AG08395 (cell line): ENCODE measurements at regions not wholly inside any gene's neighbourhood (a gene's known extent, or its start where the extent isn't known, plus 50 kb on each side); places are given as distances from the start of the nearest gene placed in this dataset.
A peak's percentile ranks its signal among the peaks of the same experiment; 100 is the strongest.
"Not testable (repeated sequence)": the region's sequence is repeated elsewhere in the genome, so short reads cannot be mapped to it uniquely, and the experiment has no call there.

Experiments used
- DNase-seq: peaks from one replicate; pipeline ENCODE4 v3.0.0; 2012; ENCODE audit warnings: mixed read lengths, low spot score

DNA sequence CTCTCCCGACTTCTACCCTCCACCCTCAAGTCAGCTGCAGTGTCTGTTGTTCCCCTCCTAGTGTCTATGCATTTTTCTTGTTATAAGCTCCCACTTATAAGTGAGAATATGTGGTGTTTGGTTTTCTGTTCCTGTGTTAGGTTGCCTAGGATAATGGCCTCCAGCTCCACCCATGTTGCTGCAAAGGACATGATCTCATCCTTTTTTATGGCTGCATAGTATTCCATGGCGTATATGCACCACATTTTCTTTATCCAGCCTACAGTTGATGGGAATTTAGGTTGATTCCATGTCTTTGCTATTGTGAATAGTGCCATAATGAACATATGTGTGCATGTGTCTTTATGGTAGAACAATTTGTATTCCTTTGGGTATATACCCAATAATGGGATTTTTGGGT lies 80.7 kb downstream of the SPTSSA start:
- DNase-seq = not testable (repeated sequence)

DNA sequence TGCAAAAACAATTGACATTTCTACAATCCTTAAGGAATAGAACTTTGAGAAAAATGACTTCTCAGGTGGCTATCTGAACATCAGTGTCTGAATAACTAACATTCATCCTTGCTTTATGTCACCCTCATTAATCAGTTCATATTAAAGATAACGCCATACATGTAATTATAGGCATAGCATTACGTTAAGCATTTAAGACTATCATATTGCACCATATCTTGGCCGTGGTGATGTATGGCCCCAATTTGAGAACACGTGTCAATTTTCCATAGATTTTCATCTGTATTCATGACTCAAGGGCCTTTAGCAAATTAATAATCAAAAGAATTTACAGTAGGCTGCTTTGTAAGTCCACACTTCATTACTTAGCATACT lies 81.6 kb downstream of the SPTSSA start:
- no peak for DNase-seq

DNA sequence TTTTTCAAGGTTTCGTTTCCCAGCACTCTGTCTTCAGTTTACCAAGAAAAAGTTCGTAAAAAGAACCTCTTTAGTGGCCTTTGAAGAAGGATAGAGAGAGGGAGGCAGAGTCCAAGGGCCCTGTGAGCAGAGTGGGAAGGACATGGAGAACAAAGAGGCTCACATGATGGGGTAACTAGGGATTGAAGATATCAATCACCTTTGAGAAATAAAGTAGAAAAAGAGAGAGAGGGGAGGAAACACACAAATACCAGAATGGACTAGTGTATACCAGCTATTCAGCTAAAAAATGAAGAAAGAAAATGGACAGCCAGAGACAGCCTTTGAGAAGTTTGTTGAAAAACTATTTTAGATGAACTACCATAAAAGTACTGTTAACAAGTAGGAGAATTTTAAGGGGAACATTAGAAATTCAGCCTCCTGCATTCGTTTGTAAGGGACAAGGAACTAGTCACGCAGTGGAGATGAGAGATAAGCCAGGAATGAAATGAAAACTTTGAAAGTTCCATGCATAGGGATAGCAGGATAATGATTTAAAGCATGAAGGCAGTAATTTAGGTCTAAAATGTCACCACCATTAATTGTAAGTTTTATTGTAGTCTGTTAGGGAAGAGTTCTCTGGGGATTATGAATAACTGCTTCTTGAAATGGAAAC lies 82.1 kb downstream of the SPTSSA start:
- DNase-seq = no peak

GRCh38 chr14:34376649-34377267 lies 85.3 kb downstream of the SPTSSA start:
- DNase-seq = no peak

GRCh38 chr14:34374998-34375740 lies 86.9 kb downstream of the SPTSSA start:
- DNase-seq = no peak

- no peak for DNase-seq
Measured at GRCh38 chr14:34373191-34373590, 88.8 kb downstream of the SPTSSA start.

DNA sequence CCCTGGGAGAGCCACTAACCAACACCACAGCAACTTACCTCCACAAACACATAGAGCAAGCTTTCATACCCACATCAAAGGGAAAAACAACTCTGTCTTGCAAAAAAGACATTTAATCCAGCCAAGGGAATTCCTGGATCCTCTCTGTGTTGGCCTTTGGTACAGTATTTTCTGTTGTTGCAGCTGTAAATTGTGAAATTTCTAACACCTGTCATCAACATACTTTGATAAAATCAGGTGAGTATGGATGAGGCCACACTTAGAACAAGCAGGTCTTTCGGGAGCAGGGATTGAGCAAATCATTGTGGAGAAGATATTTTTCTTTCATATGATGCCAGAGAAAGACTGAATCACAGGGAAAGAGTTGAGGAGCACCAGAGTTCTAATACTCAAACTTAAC lies 89.3 kb downstream of the SPTSSA start:
- no peak for DNase-seq

- DNase-seq = no peak
Measured at GRCh38 chr14:34369648-34370030, 92.4 kb downstream of the SPTSSA start.

- no peak for DNase-seq
Measured at GRCh38 chr14:34368971-34369647, 92.9 kb downstream of the SPTSSA start.

DNA sequence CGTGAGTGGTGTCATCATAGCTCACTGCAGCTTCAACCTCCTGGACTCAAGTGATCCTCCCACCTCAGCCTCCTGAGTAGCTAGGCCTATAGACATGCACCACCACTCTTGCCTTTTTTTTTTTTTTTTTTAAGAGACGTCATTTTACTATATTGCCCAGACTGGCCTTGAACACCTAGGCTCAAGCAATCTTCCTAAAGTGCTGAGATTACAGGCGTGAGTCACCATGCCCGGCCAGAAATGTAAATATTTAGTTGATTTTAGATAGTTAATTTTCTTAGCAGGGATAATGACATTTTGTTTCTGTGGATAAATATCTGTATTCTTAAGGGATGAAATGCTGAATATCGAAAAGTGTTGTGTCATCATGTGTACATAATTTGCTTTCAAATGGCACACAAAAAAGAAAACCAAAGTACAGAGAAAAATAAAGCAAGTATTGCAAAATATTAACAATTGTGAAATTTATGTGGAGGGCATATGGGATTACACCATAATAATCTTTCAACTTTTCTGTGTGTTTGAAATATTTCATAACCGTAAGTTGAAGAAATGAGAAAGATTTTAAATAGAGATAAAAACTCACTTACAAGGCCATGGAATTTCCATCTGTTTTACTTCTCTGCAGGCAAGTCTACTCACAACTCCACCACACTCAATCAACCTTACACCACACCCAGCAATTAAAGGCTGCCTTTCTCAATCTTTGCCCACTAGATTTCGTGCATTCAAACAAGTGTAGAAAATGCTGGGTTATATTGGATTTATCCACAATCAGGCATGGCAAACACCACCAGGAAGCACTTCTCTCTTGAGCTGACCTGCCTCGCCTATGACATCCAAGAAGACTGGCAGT lies 93.7 kb downstream of the SPTSSA start:
- peak; percentile 52 for DNase-seq

GRCh38 chr14:34365309-34365915 lies 96.6 kb downstream of the SPTSSA start:
- no peak for DNase-seq

DNA sequence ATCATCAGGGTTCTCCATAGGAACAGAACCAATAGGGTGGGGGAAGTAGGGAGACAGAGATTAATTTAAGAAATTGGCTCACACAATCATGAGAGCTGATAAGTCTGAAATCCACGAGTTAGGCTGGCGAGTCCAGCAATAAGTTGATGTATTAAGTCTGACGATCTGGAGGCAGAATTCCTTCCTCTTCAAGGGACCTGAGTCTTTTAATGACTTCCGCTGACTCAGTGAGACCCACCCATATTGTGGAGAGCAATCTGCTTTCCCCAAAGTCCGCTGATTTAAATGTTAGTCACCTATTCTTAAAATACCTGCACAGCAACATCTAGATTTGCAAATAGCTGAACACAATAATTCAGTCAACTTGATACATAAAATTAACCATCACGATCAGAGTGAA lies 97.8 kb downstream of the SPTSSA start:
- DNase-seq = no peak

DNA sequence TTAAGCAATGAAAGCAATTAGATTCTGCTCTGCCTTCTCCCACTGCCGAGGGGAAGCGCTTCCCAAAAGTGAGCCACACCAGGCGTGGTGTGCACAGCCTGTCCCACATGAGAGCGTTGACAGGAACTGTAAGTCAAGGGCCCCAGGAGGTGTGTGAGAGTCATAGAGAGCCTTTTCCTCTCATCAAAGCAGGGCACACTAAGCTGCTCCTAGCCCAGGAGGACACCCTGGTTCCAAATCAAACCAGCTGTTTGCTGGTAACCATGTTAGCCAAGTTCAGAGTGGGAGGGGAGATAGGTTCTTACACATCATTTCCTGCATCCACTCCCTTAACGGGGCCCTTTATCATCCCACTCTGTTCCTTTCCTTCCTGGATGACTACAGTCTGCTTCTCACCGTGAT lies 98.3 kb downstream of the SPTSSA start:
- DNase-seq = no peak

DNA sequence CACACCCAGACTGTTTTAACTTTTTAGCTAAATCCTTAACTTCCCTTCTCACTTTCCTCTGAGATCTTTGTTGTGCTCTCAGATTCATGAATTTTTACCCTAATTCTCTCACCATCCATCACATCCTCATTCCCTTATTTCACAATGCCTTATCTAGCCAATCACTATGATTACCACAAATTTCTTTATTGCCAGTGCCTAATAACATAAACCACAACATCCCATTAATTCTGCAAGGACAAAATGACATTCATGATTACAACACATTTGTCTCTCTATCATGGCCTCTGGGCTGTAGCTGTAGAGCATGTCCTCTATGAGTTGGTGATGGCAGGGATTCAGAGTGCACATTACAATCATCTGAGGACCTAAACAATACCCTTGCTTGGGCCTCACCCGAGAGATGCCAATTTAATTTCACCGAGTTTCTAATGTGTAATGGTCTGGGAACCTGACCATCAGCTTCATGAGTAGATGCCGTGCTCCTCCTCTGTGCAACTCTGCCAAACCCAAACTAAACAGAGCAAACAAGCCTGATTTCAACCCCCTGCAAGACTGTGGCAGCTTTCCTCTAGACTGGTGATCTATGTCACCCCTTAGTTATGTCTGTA lies 99.3 kb downstream of the SPTSSA start:
- DNase-seq = no peak

- DNase-seq = no peak
Measured at GRCh38 chr14:34361504-34362011, 100.5 kb downstream of the SPTSSA start.

DNA sequence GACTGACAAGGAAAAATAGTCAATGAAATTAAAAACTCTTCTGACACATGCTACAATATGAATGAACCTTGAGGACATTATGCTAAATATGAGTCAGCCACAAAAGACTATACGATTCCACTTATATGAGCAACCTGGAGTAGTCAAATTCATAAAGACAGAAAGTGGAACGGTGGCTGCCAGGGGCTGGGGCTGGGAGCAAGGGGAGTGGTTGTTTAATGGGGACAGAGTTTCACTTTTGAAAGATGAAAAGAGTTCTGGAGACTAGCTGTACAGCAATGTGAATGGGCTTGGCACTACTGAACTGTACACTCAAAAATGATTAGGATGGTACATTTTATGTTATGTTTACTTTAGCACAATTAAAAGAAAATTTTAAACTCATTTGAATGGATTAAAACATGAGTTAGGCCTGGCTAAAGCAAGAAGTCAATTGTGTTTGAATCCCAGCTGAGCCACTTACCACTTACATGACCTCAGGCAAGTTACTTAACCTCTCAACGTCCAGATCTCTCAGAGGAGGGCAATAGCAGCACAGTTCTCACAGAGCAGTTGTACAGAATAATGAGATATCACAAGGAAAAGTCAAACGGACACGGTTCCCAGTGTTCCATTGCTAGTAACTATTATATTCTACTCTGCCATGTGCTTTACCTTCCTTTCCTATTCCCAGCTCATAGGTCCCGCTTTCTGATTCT lies 102.5 kb downstream of the SPTSSA start:
- DNase-seq = no peak

DNA sequence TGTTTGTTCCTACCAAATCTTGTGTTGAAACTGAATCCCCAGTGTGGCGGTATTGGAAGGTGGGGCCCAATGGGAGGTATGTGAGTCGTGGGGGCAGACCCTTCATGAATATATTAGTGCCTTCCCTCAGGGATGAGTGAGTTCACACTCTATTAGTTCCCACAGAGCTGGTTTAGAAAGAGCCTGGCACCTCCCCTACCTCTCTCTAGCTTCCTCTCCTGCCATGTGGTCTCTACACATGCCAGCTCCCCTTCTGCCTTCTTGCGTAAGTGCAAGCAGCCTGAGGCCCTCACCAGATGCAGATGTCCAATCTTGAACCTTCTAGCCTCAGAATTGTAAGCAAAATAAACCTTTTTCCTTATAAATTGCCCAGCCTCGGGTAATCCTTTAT lies 105.8 kb downstream of the SPTSSA start:
- DNase-seq = no peak

GRCh38 chr14:34355584-34356263 lies 106.3 kb downstream of the SPTSSA start:
- DNase-seq = peak; percentile 67

DNA sequence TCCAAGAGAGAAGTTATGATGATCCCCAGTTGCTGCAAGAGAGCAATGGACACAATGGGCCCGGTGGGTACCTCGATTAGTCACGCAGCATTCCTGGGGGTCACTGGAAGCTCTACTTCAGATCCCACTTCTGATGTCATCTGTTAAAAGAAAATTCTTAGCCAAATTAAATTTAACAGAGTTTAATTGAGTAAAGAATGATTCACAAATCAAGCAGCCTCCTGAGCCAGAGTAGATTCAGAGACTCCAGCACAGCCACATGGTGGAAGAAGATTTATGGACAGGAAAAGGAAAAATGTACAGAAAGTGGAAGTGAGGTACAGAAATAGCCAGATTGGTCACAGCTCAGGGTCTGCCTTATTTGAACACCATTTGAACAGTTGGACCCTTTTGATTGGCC lies 107.5 kb downstream of the SPTSSA start:
- no peak for DNase-seq

DNA sequence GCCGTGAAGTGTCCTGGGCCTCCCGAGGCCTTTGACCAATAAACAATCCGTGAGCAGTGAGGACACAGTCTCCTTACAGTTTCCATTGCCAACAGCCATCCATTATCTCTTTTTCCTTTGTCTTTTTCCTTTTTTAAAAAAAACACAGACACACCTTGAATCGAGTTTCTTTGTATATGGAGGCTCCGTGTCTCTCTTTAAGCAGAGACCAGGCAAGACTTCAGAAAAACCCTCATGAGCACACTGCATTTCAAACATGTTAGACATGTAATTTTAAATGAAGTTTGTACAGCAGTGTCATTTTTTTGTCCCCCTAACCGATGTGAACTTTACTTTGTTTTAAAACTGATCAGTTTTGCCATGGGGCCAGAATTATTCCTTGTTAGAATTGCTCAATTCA lies 111.1 kb downstream of the SPTSSA start:
- DNase-seq = no peak
